IMR-90 (cell line): ENCODE measurements at regions not wholly inside any gene's neighbourhood (a gene's known extent, or its start where the extent isn't known, plus 50 kb on each side); places are given as distances from the start of the nearest gene placed in this dataset.
A peak's percentile ranks its signal among the peaks of the same experiment; 100 is the strongest.

Experiments used
- ATAC-seq: fragments of 200-7000 bp; cut with Tn5 transposase; 2 replicates; pipeline ENCODE4 v1.9.1; 2020; ENCODE audit warnings: low read depth, mild to moderate bottlenecking, moderate library complexity
- BruUV-seq: library from RNA; stranded (reverse); fragments of 400-500 nt; replicated peaks from 2 replicates; lab custom pipeline; 2021; lab: Mats Ljungman, UMichigan
- CTCF ChIA-PET: fragments of 300-600 bp; formaldehyde crosslinking; extraction: SDS; loops from one replicate; lab custom pipeline; 2021; ENCODE audit warnings: antibody characterized with exemption; lab: Yijun Ruan, JAX
- POLR2A ChIA-PET: fragments of 300-600 bp; sonication (Branson Sonifier 250); formaldehyde crosslinking; loops from one replicate; lab custom pipeline; 2022; ENCODE audit warnings: antibody characterized with exemption; ENCODE audit not compliant: unreplicated experiment; lab: Charles Lee
- DNase-seq: peaks from one replicate; pipeline ENCODE4 v3.0.0; 2013
- H2AFZ ChIP-seq: replicated peaks from 2 replicates; pipeline ENCODE3; 2013; ENCODE audit warnings: low read length, mild to moderate bottlenecking; ENCODE audit not compliant: poor library complexity
- H2AK5ac ChIP-seq: 2 replicates; pipeline ENCODE4 v1.6.1; 2013; ENCODE audit warnings: low read depth, low read length, inconsistent platforms
- H2AK9ac ChIP-seq: replicated peaks from 2 replicates; pipeline ENCODE3; 2013; ENCODE audit warnings: mild to moderate bottlenecking, low read depth, low read length, moderate library complexity; ENCODE audit not compliant: poor library complexity
- H2BK120ac ChIP-seq: 2 replicates; pipeline ENCODE4 v1.6.1; 2013; ENCODE audit warnings: low read depth, low read length, inconsistent platforms
- H2BK15ac ChIP-seq: 3 replicates; pipeline ENCODE4 v1.6.1; 2013; ENCODE audit warnings: low read depth, low read length, inconsistent platforms
- H2BK20ac ChIP-seq: 2 replicates; pipeline ENCODE4 v1.6.1; 2013; ENCODE audit warnings: low read depth, mild to moderate bottlenecking, inconsistent platforms, low read length, moderate library complexity
- H2BK5ac ChIP-seq: 2 replicates; pipeline ENCODE4 v1.6.1; 2013; ENCODE audit warnings: mild to moderate bottlenecking, low read depth, low read length, inconsistent platforms; ENCODE audit not compliant: poor library complexity, severe bottlenecking
- H3K14ac ChIP-seq: replicated peaks from 2 replicates; pipeline ENCODE4 v1.6.1; 2013; ENCODE audit warnings: low read depth, low read length, inconsistent platforms
- H3K18ac ChIP-seq: 2 replicates; pipeline ENCODE4 v1.6.1; 2013; ENCODE audit warnings: low read depth, low read length, control low read depth
- H3K23ac ChIP-seq: 2 replicates; pipeline ENCODE4 v1.6.1; 2013; ENCODE audit warnings: low read depth, low read length, inconsistent platforms
- H3K27ac ChIP-seq: 2 replicates; pipeline ENCODE4 v1.5.1; 2013; ENCODE audit warnings: mild to moderate bottlenecking, control low read depth, low read length; ENCODE audit not compliant: insufficient read depth
- H3K27me3 ChIP-seq: 2 replicates; pipeline ENCODE4 v1.6.1; 2013; ENCODE audit warnings: low read length; ENCODE audit not compliant: control insufficient read depth, insufficient read depth
- H3K36me3 ChIP-seq: 2 replicates; pipeline ENCODE4 v1.6.1; 2013; ENCODE audit warnings: low read length, mixed read lengths; ENCODE audit not compliant: control insufficient read depth, insufficient read depth
- H3K4ac ChIP-seq: 2 replicates; pipeline ENCODE4 v1.6.1; 2013; ENCODE audit warnings: low read depth, low read length, inconsistent platforms
- H3K4me1 ChIP-seq: 2 replicates; pipeline ENCODE4 v1.6.1; 2013; ENCODE audit warnings: low read length, mixed read lengths; ENCODE audit not compliant: control insufficient read depth, insufficient read depth
- H3K4me2 ChIP-seq: 2 replicates; pipeline ENCODE4 v1.6.1; 2013; ENCODE audit warnings: low read depth, mild to moderate bottlenecking, control low read depth, low read length, moderate library complexity
- H3K4me3 ChIP-seq: 2 replicates; pipeline ENCODE4 v1.5.1; 2013; ENCODE audit warnings: low read depth, mild to moderate bottlenecking, control low read depth, low read length, moderate library complexity; ENCODE audit not compliant: insufficient read depth
- H3K56ac ChIP-seq: 2 replicates; pipeline ENCODE4 v1.6.1; 2013; ENCODE audit warnings: low read length, inconsistent platforms; ENCODE audit not compliant: insufficient read depth; ENCODE audit errors: extremely low read depth
- H3K79me1 ChIP-seq, 2 experiments: 2 replicates each; pipeline ENCODE4 v1.6.1; 2013; ENCODE audit warnings: low read length in 2 of 2, inconsistent platforms in 1 of 2, low read depth in 1 of 2
- H3K9ac ChIP-seq: 2 replicates; pipeline ENCODE4 v1.6.1; 2013; ENCODE audit warnings: low read depth, low read length, control low read depth
- H3K9me1 ChIP-seq: 2 replicates; pipeline ENCODE4 v1.6.1; 2013; ENCODE audit warnings: low read length, inconsistent platforms; ENCODE audit not compliant: insufficient read depth
- H3K9me3 ChIP-seq: 2 replicates; pipeline ENCODE4 v1.6.1; 2013; ENCODE audit warnings: low read length; ENCODE audit not compliant: control insufficient read depth, insufficient read depth
- H4K20me1 ChIP-seq: 2 replicates; pipeline ENCODE4 v1.6.1; 2013; ENCODE audit warnings: low read length, inconsistent platforms; ENCODE audit not compliant: insufficient read depth
- H4K5ac ChIP-seq: 2 replicates; pipeline ENCODE4 v1.6.1; 2013; ENCODE audit warnings: mild to moderate bottlenecking, low read depth, low read length, control low read depth
- H4K8ac ChIP-seq, 2 experiments: 2 replicates each; pipeline ENCODE4 v1.6.1; 2013; ENCODE audit warnings: low read depth in 2 of 2, low read length in 2 of 2, control low read depth in 1 of 2, inconsistent platforms in 1 of 2
- H4K91ac ChIP-seq: 2 replicates; pipeline ENCODE4 v1.6.1; 2013; ENCODE audit warnings: low read depth, low read length, inconsistent platforms; ENCODE audit not compliant: insufficient read depth
- CTCF ChIP-seq: conservative IDR thresholded peaks from 2 replicates; pipeline ENCODE4 v1.5.1; 2012; ENCODE audit warnings: mild to moderate bottlenecking, low read depth, low read length, improper control_type of control experiment
- MAFK ChIP-seq: IDR thresholded peaks from 2 replicates; pipeline ENCODE4 v1.6.1; 2012; ENCODE audit warnings: low read depth, low read length, improper control_type of control experiment
- POLR2A ChIP-seq: IDR thresholded peaks from 2 replicates; pipeline ENCODE4 v1.6.1; 2012; ENCODE audit warnings: mild to moderate bottlenecking, low read depth, low read length
- RAD21 ChIP-seq: IDR thresholded peaks from 2 replicates; pipeline ENCODE4 v1.6.1; 2012; ENCODE audit warnings: low read length, improper control_type of control experiment
- SMC3 ChIP-seq: fragments of 150-350 bp; IDR thresholded peaks from 2 replicates; pipeline ENCODE4 v1.6.1; 2016; ENCODE audit warnings: low read depth, mild to moderate bottlenecking, antibody characterized with exemption, low read length, moderate library complexity
- WGBS, 2 experiments: methylation state at CpG; one replicate each; pipeline versions ENCODE4 v1.1.5 to v1.1.7; 2013; ENCODE audit warnings: missing lambda C conversion rate in 2 of 2; ENCODE audit not compliant: insufficient read length in 1 of 2; ENCODE audit errors: extremely low coverage in 2 of 2; 5-methylcytosine and 5-hydroxymethylcytosine counted together
- dilution Hi-C: fragments of 300-500 bp; cut with HindIII; formaldehyde crosslinking; loops from one replicate; pipeline ENCODE4 v1.14.3; 2018; ENCODE audit warnings: low sequenced_read_pairs; ENCODE audit not compliant: unreplicated experiment
- in situ Hi-C: fragments of 300-500 bp; cut with MboI; formaldehyde crosslinking; loops from 3 replicates; pipeline ENCODE4 v1.14.3; 2019; ENCODE audit warnings: low sequenced_read_pairs, inconsistent platforms, mixed read lengths
- intact Hi-C: fragments of 100-400 bp; cut with micrococcal nuclease; formaldehyde crosslinking; loops from 2 replicates; pipeline ENCODE4 v1.10.0; 2022

GRCh38 chr13:27012482-27013197 lies 159.0 kb downstream of the USP12 start (continued):
- no peak for TF ChIP-seq CTCF

DNA sequence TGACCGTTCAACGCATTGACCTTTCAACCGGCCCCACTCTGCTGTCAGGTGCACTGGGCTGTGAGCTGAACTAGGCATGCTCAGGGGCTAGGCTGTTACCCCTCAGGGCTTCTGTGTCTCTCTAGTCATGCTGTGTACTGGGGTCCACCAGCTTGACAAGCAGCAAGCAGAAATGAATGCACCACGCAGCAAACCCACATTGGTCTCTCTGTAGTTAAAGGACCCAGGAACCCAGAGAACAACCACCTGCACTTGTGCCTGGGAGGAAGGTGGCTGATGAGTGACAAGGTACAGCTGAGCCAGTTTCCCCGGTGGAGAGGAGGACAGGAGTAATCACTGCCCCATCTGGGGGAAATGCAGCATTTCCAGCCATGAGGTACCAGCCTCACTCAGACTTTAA lies 159.9 kb downstream of the USP12 start:
- in situ Hi-C loops, result no loop called here
- intact Hi-C loops, result no loop called here
- Histone ChIP-seq H3K4me2 (no peak overlapping the region), H4K20me1 (no peaks in the 10 kb centered on the region), H2BK15ac (peak overlapping the region; percentile 4; the same call in 1 of the 3 replicates), H3K27ac (no peak overlapping the region), H3K36me3 (no peaks in the 10 kb centered on the region), H3K9me3 (no peaks in the 10 kb centered on the region), H3K79me1 (no peaks in the 10 kb centered on the region), H2BK5ac (no peak overlapping the region), H2AK5ac (peak overlapping the region; percentile 44; the same call in 1 of the 2 replicates), H2BK20ac (no peak overlapping the region), H3K56ac (no peak overlapping the region), H4K8ac (no peak overlapping the region), H3K4ac (no peak overlapping the region), H3K27me3 (peaks cover 10% of the 10 kb centered on the region), H4K91ac (no peak overlapping the region), H3K9me1 (no peaks in the 10 kb centered on the region), H2AK9ac (no peak overlapping the region), H3K9ac (no peak overlapping the region), H2AFZ (no peak overlapping the region), H3K23ac (no peak overlapping the region), H4K5ac (no peak overlapping the region), H3K4me1 (peaks cover 3% of the 10 kb centered on the region), H3K14ac (no peak overlapping the region), H3K18ac (no peak overlapping the region), H3K4me3 (no peak overlapping the region), H2BK120ac (no peak overlapping the region)
- no TSS peak for BruUV-seq
- CTCF ChIA-PET, result no interaction called here
- TF ChIP-seq MAFK, result no peak
- TF ChIP-seq RAD21, result no peak
- TF ChIP-seq SMC3, result no peak
- no peak for TF ChIP-seq POLR2A
- no peak for TF ChIP-seq CTCF
- no peak for DNase-seq
- POLR2A ChIA-PET, result no interaction called here
- dilution Hi-C loops, result no loop called here
- no CpG with 5 or more reads among the region's 5 CpGs for WGBS, 2 experiments
- no peak for ATAC-seq
